ENCODE measurements at regions not wholly inside any gene's neighbourhood (a gene's known extent, or its start where the extent isn't known, plus 50 kb on each side); places are given as distances from the start of the nearest gene placed in this dataset.
A peak's percentile ranks its signal among the peaks of the same experiment; 100 is the strongest.

DNA sequence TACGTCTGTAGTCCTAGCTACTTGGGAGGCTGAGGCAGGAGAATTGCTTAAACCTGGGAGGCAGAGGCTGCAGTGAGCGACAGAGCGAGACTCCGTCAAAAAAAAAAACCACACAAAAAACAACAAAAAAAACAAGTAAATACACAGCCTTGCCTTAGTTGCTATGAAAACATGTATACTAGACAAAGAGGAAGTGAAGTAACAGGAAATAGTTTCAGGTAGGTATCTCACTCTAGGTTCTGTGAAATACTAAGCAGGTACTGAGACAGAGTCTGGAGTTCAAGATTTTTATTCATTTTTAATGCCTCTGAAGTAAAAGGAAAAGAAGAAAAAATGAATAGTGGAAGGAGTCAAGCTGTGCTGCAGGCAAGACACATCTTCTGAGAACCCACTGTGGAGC, 687.9 kb upstream of the RGMB start:
- DNase-seq = no peak

GRCh38 chr5:98095072-98095471, 678.4 kb upstream of the RGMB start:
- DNase-seq = no peak

- DNase-seq = peak; percentile 18
These were observed 677.3 kb upstream of the RGMB start for GRCh38 chr5:98096155-98096554.

DNA sequence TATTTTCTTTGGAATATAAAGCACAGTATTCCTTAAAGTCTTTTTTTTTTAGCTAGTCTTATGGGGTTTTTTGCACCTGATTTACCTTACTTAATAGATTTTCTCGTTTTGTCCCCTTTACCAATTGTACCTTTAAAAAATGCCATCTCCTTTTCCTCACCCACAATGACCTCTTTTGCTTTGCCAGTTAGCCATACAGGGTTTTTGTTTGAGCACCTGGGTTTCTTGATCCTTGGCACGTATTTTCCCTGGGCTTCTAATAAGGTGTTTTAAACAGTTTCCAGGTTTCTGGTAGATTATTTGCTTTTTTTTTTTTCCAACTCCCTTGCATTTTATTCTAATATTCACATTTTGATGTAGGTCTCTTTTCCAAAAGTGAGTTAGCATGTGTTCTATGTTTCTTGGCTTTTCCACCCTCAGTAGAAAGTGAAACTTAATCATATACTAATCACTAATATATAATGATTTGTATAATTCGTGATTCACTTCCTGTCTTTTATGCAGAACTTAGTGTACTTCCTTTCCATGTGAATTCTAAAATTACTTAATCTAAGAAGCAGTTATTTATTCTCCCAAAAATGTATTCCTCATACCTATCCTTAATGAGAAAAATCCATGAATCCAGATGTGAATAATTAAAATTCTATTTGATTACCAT, 673.9 kb upstream of the RGMB start:
- DNase-seq = no peak

GRCh38 chr5:98101131-98101530, 672.3 kb upstream of the RGMB start:
- DNase-seq = no peak

DNA sequence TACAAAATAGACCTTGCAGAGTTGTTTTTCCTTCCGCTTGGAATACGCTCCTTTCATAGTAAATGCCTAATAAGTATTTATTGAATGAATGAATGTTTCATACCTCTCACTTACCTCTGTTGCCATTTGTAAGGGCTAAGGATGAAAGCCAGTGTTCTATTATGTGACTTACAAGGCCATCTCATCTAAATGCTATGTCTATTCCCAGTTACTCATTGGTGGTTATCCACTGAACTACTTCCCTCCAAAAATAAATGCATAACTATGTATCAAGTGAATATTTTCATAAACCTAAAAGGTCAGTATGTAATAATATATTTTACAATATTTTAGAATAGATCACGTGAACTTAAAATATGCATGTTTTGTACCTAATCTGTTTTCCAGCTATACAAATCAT, 670.5 kb upstream of the RGMB start:
- no peak for DNase-seq

DNA sequence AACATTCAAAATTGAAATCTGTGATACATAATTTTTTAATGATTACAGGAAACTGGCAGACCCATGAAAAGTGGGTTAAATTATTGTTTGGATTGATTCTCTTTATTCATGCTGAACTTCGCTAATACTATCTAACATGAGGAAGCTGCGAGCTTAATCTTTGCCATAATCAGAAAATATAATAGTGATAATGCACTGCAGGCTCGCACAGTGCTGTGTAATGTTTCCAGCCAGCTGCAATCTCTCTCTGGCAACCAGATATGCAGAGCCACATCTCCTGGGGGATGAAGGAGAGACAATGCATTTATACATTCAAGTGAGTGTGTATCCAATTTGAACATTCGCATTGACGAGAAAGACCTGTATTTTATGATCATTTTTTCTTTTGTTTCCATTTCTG, 669.7 kb upstream of the RGMB start:
- DNase-seq = no peak

GRCh38 chr5:98104454-98105188, 668.8 kb upstream of the RGMB start:
- peak; percentile 59 for DNase-seq

DNA sequence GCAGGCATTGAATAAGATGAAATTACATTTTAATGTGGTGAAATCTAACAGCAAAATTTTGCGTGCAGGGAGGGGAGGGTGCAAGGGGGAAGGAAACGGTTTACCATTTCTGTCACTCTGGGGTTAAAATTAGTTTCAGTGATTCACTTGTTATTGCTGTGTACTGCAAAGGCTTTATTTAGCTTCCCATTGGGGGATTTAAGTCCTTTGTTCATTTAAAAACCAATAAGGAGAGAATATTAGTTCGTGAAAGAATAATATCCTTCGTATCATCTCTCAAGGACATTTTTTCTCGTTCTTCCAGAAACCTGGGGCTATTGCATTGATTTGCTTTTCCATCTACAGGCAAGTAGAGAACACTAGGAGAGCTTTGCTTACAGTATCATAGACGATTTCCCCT, 667.8 kb upstream of the RGMB start:
- DNase-seq = peak; percentile 61

- peak; percentile 19 for DNase-seq
These were observed 667.1 kb upstream of the RGMB start for GRCh38 chr5:98106116-98107031.

DNA sequence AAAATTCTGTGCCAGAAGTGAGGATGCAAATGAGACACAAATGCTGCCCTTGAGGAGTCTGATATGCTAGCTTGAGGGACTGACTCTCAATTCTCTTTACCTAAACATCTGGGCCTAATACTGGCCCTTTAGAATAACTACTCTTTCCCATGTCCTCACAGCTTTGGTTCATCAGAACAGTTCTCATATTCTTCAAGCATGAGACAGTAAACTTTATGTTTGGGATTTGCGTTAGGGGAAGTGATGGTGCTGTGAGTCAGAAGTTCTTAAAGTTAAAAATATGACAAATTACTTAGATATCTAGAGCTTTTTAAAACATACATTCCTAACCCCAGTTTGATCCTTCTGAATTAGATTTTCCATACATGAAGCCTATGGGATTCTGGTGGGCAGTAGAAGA, 665.0 kb upstream of the RGMB start:
- DNase-seq = peak; percentile 63

GRCh38 chr5:98109561-98110006, 663.9 kb upstream of the RGMB start:
- no peak for DNase-seq

- DNase-seq = no peak
These were observed 663.2 kb upstream of the RGMB start for GRCh38 chr5:98110282-98110691.

DNA sequence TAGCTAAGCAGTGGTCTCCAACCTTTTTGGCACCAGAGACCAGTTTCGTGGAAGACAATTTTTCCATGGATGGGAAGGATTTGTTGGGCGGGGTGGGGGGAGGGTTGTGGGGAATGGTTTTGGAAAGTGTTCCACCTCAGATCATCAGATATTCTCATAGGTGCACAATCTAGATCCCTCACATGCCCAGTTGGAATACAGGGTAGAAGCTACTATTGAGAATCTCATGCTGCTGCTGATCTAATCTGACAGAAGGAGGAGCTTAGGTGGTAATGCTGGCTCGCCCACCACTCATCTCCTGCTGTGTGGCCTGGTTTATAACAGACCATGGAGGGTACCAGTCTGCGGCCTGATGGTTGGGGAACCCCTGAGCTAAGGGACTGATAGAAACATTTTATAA, 662.7 kb upstream of the RGMB start:
- DNase-seq = no peak

- DNase-seq = no peak
These were observed 661.8 kb upstream of the RGMB start for GRCh38 chr5:98111686-98112085.

GRCh38 chr5:98121036-98121936, 652.2 kb upstream of the RGMB start:
- DNase-seq = no peak

- DNase-seq = no peak
These were observed 645.2 kb upstream of the RGMB start for GRCh38 chr5:98128271-98128670.

- no peak for DNase-seq
These were observed 644.6 kb upstream of the RGMB start for GRCh38 chr5:98128846-98129245.

- no peak for DNase-seq
These were observed 643.0 kb upstream of the RGMB start for GRCh38 chr5:98130261-98131035.

GRCh38 chr5:98144116-98144515, 629.3 kb upstream of the RGMB start:
- DNase-seq = no peak

GRCh38 chr5:98144710-98145109, 628.8 kb upstream of the RGMB start:
- DNase-seq = no peak

DNA sequence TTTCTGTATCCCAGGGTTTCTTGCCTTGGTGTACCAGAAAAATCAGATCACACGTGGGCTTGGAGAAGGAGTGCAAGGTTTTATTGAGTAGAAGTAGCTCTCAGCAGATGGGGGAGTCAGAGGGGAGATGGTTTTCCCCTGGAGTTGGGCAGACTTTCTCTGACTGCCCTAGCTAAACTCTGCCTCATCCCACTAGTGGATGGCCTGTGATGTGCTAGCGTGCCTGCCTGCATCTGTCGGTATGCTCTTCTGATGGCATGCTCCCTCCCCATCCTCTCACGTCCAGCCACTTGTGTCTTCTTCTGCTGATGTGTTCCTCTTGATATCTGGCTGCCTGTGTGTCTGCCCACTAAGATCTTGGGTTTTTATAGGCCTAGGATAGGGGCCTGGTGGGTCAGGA, 616.1 kb upstream of the RGMB start:
- no peak for DNase-seq

All from MV-4-11 (cell line).